Trophoblast cell (in vitro differentiated cells and primary cell): ENCODE measurements at regions not wholly inside any gene's neighbourhood (a gene's known extent, or its start where the extent isn't known, plus 50 kb on each side); places are given as distances from the start of the nearest gene placed in this dataset.

Source experiments
- DNase-seq, 2 donors: peaks; one replicate each; pipeline ENCODE4 v3.0.0-alpha.2; 2016
- H2AFZ ChIP-seq: 2 replicates; pipeline ENCODE4 v1.6.1; 2013; ENCODE audit warnings: low read length, moderate library complexity, mild to moderate bottlenecking; ENCODE audit not compliant: insufficient read depth, poor library complexity
- H2AK5ac ChIP-seq: 2 replicates; pipeline ENCODE4 v1.6.1; 2013; ENCODE audit warnings: mild to moderate bottlenecking, low read length
- H2BK120ac ChIP-seq: 2 replicates; pipeline ENCODE4 v1.6.1; 2013; ENCODE audit warnings: low read length, mild to moderate bottlenecking, moderate library complexity; ENCODE audit not compliant: insufficient read depth, poor library complexity
- H2BK12ac ChIP-seq: 2 replicates; pipeline ENCODE4 v1.6.1; 2013; ENCODE audit warnings: mild to moderate bottlenecking, low read length, moderate library complexity
- H2BK5ac ChIP-seq: 2 replicates; pipeline ENCODE4 v1.6.1; 2013; ENCODE audit warnings: low read length, low read depth, moderate library complexity, mild to moderate bottlenecking; ENCODE audit not compliant: poor library complexity
- H3K14ac ChIP-seq: 2 replicates; pipeline ENCODE4 v1.6.1; 2013; ENCODE audit warnings: mild to moderate bottlenecking, low read length
- H3K18ac ChIP-seq: 2 replicates; pipeline ENCODE4 v1.6.1; 2013; ENCODE audit warnings: mild to moderate bottlenecking, low read length
- H3K23ac ChIP-seq: 2 replicates; pipeline ENCODE4 v1.6.1; 2013; ENCODE audit warnings: low read length
- H3K27ac ChIP-seq: 2 replicates; pipeline ENCODE4 v1.5.1; 2013; ENCODE audit warnings: low read depth, mild to moderate bottlenecking, inconsistent platforms, low read length, moderate library complexity
- H3K27me3 ChIP-seq: 2 replicates; pipeline ENCODE4 v1.6.1; 2013; ENCODE audit warnings: inconsistent platforms, mild to moderate bottlenecking, low read length, moderate library complexity; ENCODE audit not compliant: insufficient read depth
- H3K36me3 ChIP-seq, 2 experiments: 1 replicate in 1 of 2; 2 replicates in 1 of 2; pipeline ENCODE4 v1.6.1; 2013; ENCODE audit warnings: low read length in 2 of 2, mild to moderate bottlenecking in 2 of 2, moderate library complexity in 1 of 2; ENCODE audit not compliant: insufficient read depth in 2 of 2, control insufficient read depth in 1 of 2
- H3K4ac ChIP-seq: 2 replicates; pipeline ENCODE4 v1.6.1; 2013; ENCODE audit warnings: low read depth, mild to moderate bottlenecking, low read length, moderate library complexity
- H3K4me1 ChIP-seq, 2 experiments: 1 replicate in 1 of 2; 2 replicates in 1 of 2; pipeline ENCODE4 v1.6.1; 2013; ENCODE audit warnings: low read length in 2 of 2, mild to moderate bottlenecking in 2 of 2, moderate library complexity in 1 of 2; ENCODE audit not compliant: insufficient read depth in 2 of 2, control insufficient read depth in 1 of 2
- H3K4me2 ChIP-seq: 2 replicates; pipeline ENCODE4 v1.6.1; 2013; ENCODE audit warnings: inconsistent platforms, mild to moderate bottlenecking, low read length, moderate library complexity
- H3K4me3 ChIP-seq: 2 replicates; pipeline ENCODE4 v1.5.1; 2013; ENCODE audit warnings: mild to moderate bottlenecking, low read depth, low read length, inconsistent platforms
- H3K79me1 ChIP-seq: one replicate; pipeline ENCODE4 v1.6.1; 2013; ENCODE audit warnings: low read length
- H3K79me2 ChIP-seq: 2 replicates; pipeline ENCODE4 v1.6.1; 2013; ENCODE audit warnings: low read length, mild to moderate bottlenecking; ENCODE audit not compliant: control insufficient read depth, insufficient read depth, poor library complexity
- H3K9ac ChIP-seq: 2 replicates; pipeline ENCODE4 v1.6.1; 2013; ENCODE audit warnings: mild to moderate bottlenecking, low read length
- H3K9me3 ChIP-seq: 2 replicates; pipeline ENCODE4 v1.6.1; 2013; ENCODE audit warnings: low read depth, mild to moderate bottlenecking, control low read depth, inconsistent platforms, low read length; ENCODE audit not compliant: insufficient read depth
- H4K12ac ChIP-seq: 2 replicates; pipeline ENCODE4 v1.6.1; 2013; ENCODE audit warnings: low read depth, mild to moderate bottlenecking, low read length, moderate library complexity
- H4K8ac ChIP-seq: 2 replicates; pipeline ENCODE4 v1.6.1; 2013; ENCODE audit warnings: low read depth, mild to moderate bottlenecking, low read length, moderate library complexity
- H4K91ac ChIP-seq: one replicate; pipeline ENCODE4 v1.6.1; 2013; ENCODE audit warnings: low read depth, mild to moderate bottlenecking, low read length, moderate library complexity
- WGBS: extraction: QIAGEN DNeasy Blood & Tissue Kit; methylation state at CpG from one replicate; pipeline ENCODE4 v1.1.7; 2013; ENCODE audit warnings: missing lambda C conversion rate; ENCODE audit not compliant: insufficient read length, insufficient coverage; ENCODE audit errors: extremely low coverage; 5-methylcytosine and 5-hydroxymethylcytosine counted together

DNA sequence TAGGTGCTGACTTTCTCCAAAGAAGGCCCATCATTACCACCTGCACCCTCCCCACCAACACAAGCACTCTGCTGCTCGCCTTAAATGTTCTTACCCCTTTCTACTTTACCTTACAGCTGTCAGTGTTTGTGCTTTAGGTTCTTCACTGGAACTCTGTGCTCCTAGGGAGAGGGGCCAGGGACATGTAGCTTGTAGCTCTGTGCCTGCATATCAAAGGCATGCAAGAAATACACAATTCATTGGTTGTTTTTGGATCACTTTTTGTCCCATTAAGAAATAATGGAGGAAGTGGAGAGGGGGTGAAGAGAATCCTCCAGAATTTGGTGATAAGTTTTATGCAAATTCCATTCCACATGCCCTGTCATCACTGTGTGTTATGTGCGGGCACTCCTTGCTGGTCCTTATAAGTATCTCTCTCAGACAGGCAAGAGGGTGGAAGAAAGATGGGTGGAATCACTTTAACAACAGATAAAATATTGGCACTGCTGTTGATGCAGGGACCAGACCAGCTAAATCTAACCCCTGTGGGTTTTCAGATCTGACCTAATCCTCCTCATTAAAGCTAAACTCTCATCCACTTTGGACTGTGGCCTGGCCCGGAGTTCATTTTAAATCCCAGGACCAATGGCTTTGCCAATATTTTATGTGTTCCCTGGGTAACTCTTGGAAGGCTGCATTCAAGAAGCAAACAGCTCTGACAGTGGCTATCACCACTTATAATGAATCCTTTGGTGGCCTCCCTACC is 375.8 kb upstream of the NFE2L3 start:
- no peak overlapping the region for H2AFZ ChIP-seq
- H3K79me1 ChIP-seq = peaks cover 2% of the 10 kb centered on the region
- H3K27ac ChIP-seq = no peak overlapping the region
- H4K12ac ChIP-seq = no peak overlapping the region
- H3K18ac ChIP-seq = no peak overlapping the region
- no peak overlapping the region for H3K9ac ChIP-seq
- H3K4me3 ChIP-seq = no peak overlapping the region
- no peak overlapping the region for H2BK12ac ChIP-seq
- H4K91ac ChIP-seq = peak overlapping the region; percentile 13
- no peak overlapping the region for H2BK5ac ChIP-seq
- no peak overlapping the region for H3K4me2 ChIP-seq
- peak overlapping the region; percentile 41 for H2BK120ac ChIP-seq
- H3K14ac ChIP-seq = no peak overlapping the region
- WGBS = no CpG with 5 or more reads among the region's 3 CpGs
- no peak overlapping the region for H3K4ac ChIP-seq
- no peaks in the 10 kb centered on the region for H3K4me1 ChIP-seq
- H3K23ac ChIP-seq = no peak overlapping the region
- DNase-seq = no peak
- no peak overlapping the region for H4K8ac ChIP-seq
- H3K9me3 ChIP-seq = no peaks in the 10 kb centered on the region
- no peaks in the 10 kb centered on the region for H3K36me3 ChIP-seq
- H3K79me2 ChIP-seq = no peaks in the 10 kb centered on the region
- H3K27me3 ChIP-seq = no peaks in the 10 kb centered on the region
- H2AK5ac ChIP-seq = no peak overlapping the region

DNA sequence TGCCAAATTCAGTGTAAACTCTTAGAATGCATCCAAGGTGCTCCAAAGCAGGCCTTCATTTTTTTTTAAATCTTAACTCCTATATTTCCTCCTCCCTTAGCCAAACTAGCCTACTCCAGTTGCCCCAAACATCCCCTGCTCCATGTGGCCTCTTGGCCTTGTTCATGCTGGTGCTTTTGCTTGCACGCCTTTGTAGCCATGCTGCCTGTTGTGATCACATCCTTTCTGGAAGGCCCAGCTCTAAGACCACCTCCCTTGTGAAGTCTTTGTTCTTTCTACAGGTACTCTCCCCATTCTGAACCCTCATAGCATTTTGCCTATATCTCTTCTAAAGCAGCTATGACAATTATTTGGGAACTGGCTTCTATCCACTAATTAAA is 375.3 kb upstream of the NFE2L3 start:
- Histone ChIP-seq H3K14ac (no peak overlapping the region), H3K23ac (no peak overlapping the region), H4K91ac (no peak overlapping the region), H2AK5ac (no peak overlapping the region), H3K79me2 (no peaks in the 10 kb centered on the region), H2AFZ (no peak overlapping the region), H4K12ac (no peak overlapping the region), H3K9ac (no peak overlapping the region), H3K27me3 (no peaks in the 10 kb centered on the region), H3K18ac (no peak overlapping the region), H3K79me1 (peaks cover 2% of the 10 kb centered on the region), H3K9me3 (no peaks in the 10 kb centered on the region), H3K4ac (no peak overlapping the region), H3K36me3 (no peaks in the 10 kb centered on the region), H2BK12ac (no peak overlapping the region), H3K27ac (no peak overlapping the region), H4K8ac (no peak overlapping the region), H3K4me2 (no peak overlapping the region), H2BK5ac (no peak overlapping the region), H3K4me3 (no peak overlapping the region), H3K4me1 (no peaks in the 10 kb centered on the region), H2BK120ac (no peak overlapping the region)
- no CpG with 5 or more reads among the region's 1 CpG for WGBS
- DNase-seq = no peak

GRCh38 chr7:25777969-25778708 is 373.9 kb upstream of the NFE2L3 start:
- no peaks in the 10 kb centered on the region for H3K79me2 ChIP-seq
- H4K91ac ChIP-seq = peak overlapping the region; percentile 42
- no peak overlapping the region for H2BK120ac ChIP-seq
- H3K79me1 ChIP-seq = peaks cover 2% of the 10 kb centered on the region
- no peak overlapping the region for H3K9ac ChIP-seq
- no peak overlapping the region for H3K23ac ChIP-seq
- H3K4me2 ChIP-seq = no peak overlapping the region
- H4K12ac ChIP-seq = no peak overlapping the region
- H3K4me3 ChIP-seq = no peak overlapping the region
- H3K4me1 ChIP-seq = no peaks in the 10 kb centered on the region
- H3K4ac ChIP-seq = no peak overlapping the region
- no peak for DNase-seq
- H2BK5ac ChIP-seq = no peak overlapping the region
- H2AFZ ChIP-seq = no peak overlapping the region
- no peak overlapping the region for H2BK12ac ChIP-seq
- no peak overlapping the region for H4K8ac ChIP-seq
- no peak overlapping the region for H3K18ac ChIP-seq
- no peaks in the 10 kb centered on the region for H3K27me3 ChIP-seq
- H3K9me3 ChIP-seq = no peaks in the 10 kb centered on the region
- no peak overlapping the region for H2AK5ac ChIP-seq
- H3K14ac ChIP-seq = no peak overlapping the region
- no peak overlapping the region for H3K27ac ChIP-seq
- H3K36me3 ChIP-seq = no peaks in the 10 kb centered on the region
- WGBS = no CpG with 5 or more reads among the region's 11 CpGs

GRCh38 chr7:25779002-25779546 is 372.9 kb upstream of the NFE2L3 start:
- DNase-seq = no peak
- H3K9me3 ChIP-seq = no peaks in the 10 kb centered on the region
- no CpG with 5 or more reads among the region's 3 CpGs for WGBS
- H3K4me2 ChIP-seq = no peak overlapping the region
- H4K91ac ChIP-seq = no peak overlapping the region
- no peak overlapping the region for H3K4me3 ChIP-seq
- no peaks in the 10 kb centered on the region for H3K36me3 ChIP-seq
- peaks cover 2% of the 10 kb centered on the region for H3K79me1 ChIP-seq
- no peaks in the 10 kb centered on the region for H3K27me3 ChIP-seq
- no peak overlapping the region for H2AFZ ChIP-seq
- H3K27ac ChIP-seq = no peak overlapping the region
- H3K14ac ChIP-seq = no peak overlapping the region
- H3K18ac ChIP-seq = no peak overlapping the region
- H3K23ac ChIP-seq = no peak overlapping the region
- H2BK5ac ChIP-seq = no peak overlapping the region
- no peak overlapping the region for H2BK12ac ChIP-seq
- H4K8ac ChIP-seq = no peak overlapping the region
- H3K79me2 ChIP-seq = no peaks in the 10 kb centered on the region
- H2BK120ac ChIP-seq = no peak overlapping the region
- H3K9ac ChIP-seq = no peak overlapping the region
- no peak overlapping the region for H3K4ac ChIP-seq
- H4K12ac ChIP-seq = no peak overlapping the region
- H2AK5ac ChIP-seq = no peak overlapping the region
- H3K4me1 ChIP-seq = no peaks in the 10 kb centered on the region
